Neuronal stem cell (in vitro differentiated cells): ENCODE measurements at regions not wholly inside any gene's neighbourhood (a gene's known extent, or its start where the extent isn't known, plus 50 kb on each side); places are given as distances from the start of the nearest gene placed in this dataset.

Source experiments
- DNase-seq: peaks from one replicate; pipeline ENCODE4 v3.0.0-alpha.2; 2013; ENCODE audit warnings: low spot score
- H2AFZ ChIP-seq: one replicate; pipeline ENCODE4 v1.6.1; 2013; ENCODE audit warnings: mild to moderate bottlenecking, low read length, inconsistent platforms
- H2AK5ac ChIP-seq: 2 replicates; pipeline ENCODE4 v1.6.1; 2013; ENCODE audit warnings: low read depth, mild to moderate bottlenecking, inconsistent platforms, low read length, moderate library complexity, mixed read lengths
- H2BK120ac ChIP-seq: 2 replicates; pipeline ENCODE4 v1.6.1; 2013; ENCODE audit warnings: low read depth, mild to moderate bottlenecking, inconsistent platforms, low read length, moderate library complexity, mixed read lengths
- H2BK12ac ChIP-seq: one replicate; pipeline ENCODE4 v1.6.1; 2013; ENCODE audit warnings: low read length, inconsistent platforms
- H2BK15ac ChIP-seq: 2 replicates; pipeline ENCODE4 v1.6.1; 2013; ENCODE audit warnings: mild to moderate bottlenecking, low read length, inconsistent platforms, mixed read lengths
- H2BK5ac ChIP-seq: one replicate; pipeline ENCODE4 v1.6.1; 2013; ENCODE audit warnings: inconsistent platforms, mild to moderate bottlenecking, low read length, moderate library complexity
- H3K14ac ChIP-seq: one replicate; pipeline ENCODE4 v1.6.1; 2013; ENCODE audit warnings: low read length, inconsistent platforms
- H3K18ac ChIP-seq: 2 replicates; pipeline ENCODE4 v1.6.1; 2013; ENCODE audit warnings: low read length, inconsistent platforms
- H3K23ac ChIP-seq: 2 replicates; pipeline ENCODE4 v1.6.1; 2013; ENCODE audit warnings: low read depth, mild to moderate bottlenecking, mixed read lengths, low read length, inconsistent platforms; ENCODE audit not compliant: poor library complexity
- H3K27ac ChIP-seq: replicated peaks from 3 replicates; pipeline ENCODE4 v1.5.1; 2013; ENCODE audit warnings: low read length, inconsistent platforms
- H3K27me3 ChIP-seq, 3 experiments: 2 replicates each; pipeline ENCODE4 v1.6.1; 2013; ENCODE audit warnings: low read length in 3 of 3, mild to moderate bottlenecking in 2 of 3, inconsistent platforms in 1 of 3, low read depth in 1 of 3, mixed read lengths in 1 of 3, moderate library complexity in 1 of 3; ENCODE audit not compliant: control insufficient read depth in 3 of 3, insufficient read depth in 3 of 3
- H3K36me3 ChIP-seq, 2 donors: replicated peaks in 1 of 2; 2 replicates each; pipeline ENCODE4 v1.6.1; 2013; ENCODE audit warnings: low read length in 2 of 2; ENCODE audit not compliant: control insufficient read depth in 2 of 2, insufficient read depth in 2 of 2
- H3K4ac ChIP-seq: 2 replicates; pipeline ENCODE4 v1.6.1; 2013; ENCODE audit warnings: inconsistent platforms, mild to moderate bottlenecking, low read length, moderate library complexity
- H3K4me1 ChIP-seq, 2 donors: 1 replicate in 1 of 2; 2 replicates in 1 of 2; pipeline ENCODE4 v1.6.1; 2013; ENCODE audit warnings: low read length in 2 of 2, low read depth in 1 of 2; ENCODE audit not compliant: control insufficient read depth in 2 of 2, insufficient read depth in 1 of 2
- H3K4me2 ChIP-seq: one replicate; pipeline ENCODE4 v1.6.1; 2013; ENCODE audit warnings: mild to moderate bottlenecking, low read length, inconsistent platforms; ENCODE audit not compliant: insufficient read depth, poor library complexity, severe bottlenecking
- H3K4me3 ChIP-seq, 2 donors: 2 replicates each; pipeline ENCODE4 v1.5.1; 2013; ENCODE audit warnings: low read length in 2 of 2, mild to moderate bottlenecking in 2 of 2, inconsistent platforms in 1 of 2, moderate library complexity in 1 of 2
- H3K79me1 ChIP-seq: one replicate; pipeline ENCODE4 v1.6.1; 2013; ENCODE audit warnings: low read depth, mild to moderate bottlenecking, inconsistent platforms, low read length, moderate library complexity
- H3K9ac ChIP-seq: one replicate; pipeline ENCODE4 v1.6.1; 2013; ENCODE audit warnings: mild to moderate bottlenecking, low read depth, low read length, inconsistent platforms; ENCODE audit not compliant: poor library complexity
- H3K9me3 ChIP-seq, 2 donors: replicated peaks in 1 of 2; 2 replicates each; pipeline versions ENCODE3 to v1.6.1; 2013; ENCODE audit warnings: low read length in 2 of 2, mild to moderate bottlenecking in 2 of 2, inconsistent platforms in 1 of 2, low read depth in 1 of 2, mixed read lengths in 1 of 2, moderate library complexity in 1 of 2; ENCODE audit not compliant: control insufficient read depth in 2 of 2, insufficient read depth in 1 of 2
- H4K8ac ChIP-seq: one replicate; pipeline ENCODE4 v1.6.1; 2013; ENCODE audit warnings: low read depth, mild to moderate bottlenecking, inconsistent platforms, low read length, moderate library complexity
- H4K91ac ChIP-seq: one replicate; pipeline ENCODE4 v1.6.1; 2013; ENCODE audit warnings: low read length, low read depth, mild to moderate bottlenecking, inconsistent platforms; ENCODE audit not compliant: poor library complexity
- WGBS, 2 donors: extraction: QIAGEN DNeasy Blood & Tissue Kit; methylation state at CpG; one replicate each; pipeline ENCODE4 v1.1.7; 2013; ENCODE audit warnings: missing lambda C conversion rate in 2 of 2, mixed read lengths in 1 of 2; ENCODE audit not compliant: insufficient read length in 2 of 2, insufficient replicate concordance in 1 of 2; ENCODE audit errors: extremely low coverage in 2 of 2; 5-methylcytosine and 5-hydroxymethylcytosine counted together

DNA sequence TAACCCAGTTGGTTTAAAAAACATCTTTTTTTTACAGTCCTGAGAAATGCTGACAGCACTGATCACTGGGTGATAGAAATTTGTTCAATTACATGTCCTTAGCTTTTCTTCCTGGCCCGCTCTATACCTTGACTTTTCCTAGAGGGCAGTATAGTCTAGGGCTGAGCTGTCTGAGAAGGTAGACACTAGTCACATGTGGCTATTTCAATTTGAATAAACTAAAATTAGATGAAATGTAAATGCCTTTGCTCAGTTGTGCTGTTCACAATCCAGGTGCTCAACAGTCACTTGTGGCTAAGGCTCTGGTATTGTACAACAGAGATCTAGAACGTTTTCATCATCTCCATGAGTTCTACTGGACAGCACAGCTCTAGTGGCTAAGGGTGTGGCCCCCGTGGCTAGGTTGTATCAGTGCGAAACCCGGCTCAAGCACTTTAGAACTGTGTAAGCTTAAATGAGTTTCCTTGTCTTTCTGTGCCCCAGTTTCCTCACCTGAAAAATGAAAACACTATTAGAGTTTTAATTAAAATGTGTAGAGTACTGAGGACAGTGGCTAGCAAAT lies 111.6 kb upstream of the WDR17 start:
- H3K27me3 ChIP-seq: no peaks in the 10 kb centered on the region
- H3K4me3 ChIP-seq: no peak overlapping the region
- no peak overlapping the region for H3K4me2 ChIP-seq
- no peak overlapping the region for H3K23ac ChIP-seq
- H3K9ac ChIP-seq: no peak overlapping the region
- no peak overlapping the region for H2BK12ac ChIP-seq
- no peak overlapping the region for H3K14ac ChIP-seq
- no peak overlapping the region for H2BK120ac ChIP-seq
- H2AFZ ChIP-seq: no peak overlapping the region
- H3K27ac ChIP-seq: no peak overlapping the region
- H2BK5ac ChIP-seq: no peak overlapping the region
- WGBS, 2 donors: no CpG with 5 or more reads among the region's 5 CpGs
- H4K91ac ChIP-seq: no peak overlapping the region
- no peak overlapping the region for H4K8ac ChIP-seq
- H3K36me3 ChIP-seq: no peaks in the 10 kb centered on the region
- no peaks in the 10 kb centered on the region for H3K79me1 ChIP-seq
- H2AK5ac ChIP-seq: no peak overlapping the region
- no peaks in the 10 kb centered on the region for H3K4me1 ChIP-seq
- H2BK15ac ChIP-seq: no peak overlapping the region
- H3K18ac ChIP-seq: no peak overlapping the region
- no peaks in the 10 kb centered on the region for H3K9me3 ChIP-seq
- DNase-seq: no peak
- H3K4ac ChIP-seq: no peak overlapping the region

DNA sequence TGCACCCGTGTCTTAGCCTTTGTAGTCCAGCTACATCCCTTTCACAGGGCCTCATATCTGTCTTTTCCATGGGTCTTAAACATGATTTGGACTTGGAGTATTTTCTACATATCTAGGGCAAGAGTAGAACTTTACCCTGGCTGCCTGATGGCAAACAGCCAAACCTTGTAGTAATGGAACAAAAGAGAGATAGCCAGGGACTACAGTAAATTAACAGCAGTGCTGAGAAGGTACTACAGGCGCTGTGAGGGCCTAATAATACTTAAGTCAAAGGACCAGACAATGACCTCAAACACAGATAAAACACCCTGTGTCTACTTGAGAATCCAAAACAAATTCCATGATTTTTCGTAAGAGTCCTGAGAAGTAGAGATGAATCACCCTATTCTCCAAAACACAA lies 111.0 kb upstream of the WDR17 start:
- no CpG with 5 or more reads among the region's 3 CpGs for WGBS, 2 donors
- no peaks in the 10 kb centered on the region for H3K4me1 ChIP-seq
- H3K9ac ChIP-seq: no peak overlapping the region
- H2AFZ ChIP-seq: no peak overlapping the region
- H3K4me3 ChIP-seq: no peak overlapping the region
- H2BK5ac ChIP-seq: no peak overlapping the region
- no peak overlapping the region for H3K23ac ChIP-seq
- no peak overlapping the region for H3K18ac ChIP-seq
- H3K9me3 ChIP-seq: no peaks in the 10 kb centered on the region
- H3K27me3 ChIP-seq: no peaks in the 10 kb centered on the region
- no peak overlapping the region for H3K4ac ChIP-seq
- no peak overlapping the region for H3K4me2 ChIP-seq
- no peaks in the 10 kb centered on the region for H3K36me3 ChIP-seq
- no peak overlapping the region for H4K8ac ChIP-seq
- H2BK12ac ChIP-seq: no peak overlapping the region
- DNase-seq: no peak
- no peak overlapping the region for H2BK120ac ChIP-seq
- no peak overlapping the region for H3K27ac ChIP-seq
- H2BK15ac ChIP-seq: no peak overlapping the region
- H2AK5ac ChIP-seq: no peak overlapping the region
- H4K91ac ChIP-seq: no peak overlapping the region
- no peak overlapping the region for H3K14ac ChIP-seq
- H3K79me1 ChIP-seq: no peaks in the 10 kb centered on the region

DNA sequence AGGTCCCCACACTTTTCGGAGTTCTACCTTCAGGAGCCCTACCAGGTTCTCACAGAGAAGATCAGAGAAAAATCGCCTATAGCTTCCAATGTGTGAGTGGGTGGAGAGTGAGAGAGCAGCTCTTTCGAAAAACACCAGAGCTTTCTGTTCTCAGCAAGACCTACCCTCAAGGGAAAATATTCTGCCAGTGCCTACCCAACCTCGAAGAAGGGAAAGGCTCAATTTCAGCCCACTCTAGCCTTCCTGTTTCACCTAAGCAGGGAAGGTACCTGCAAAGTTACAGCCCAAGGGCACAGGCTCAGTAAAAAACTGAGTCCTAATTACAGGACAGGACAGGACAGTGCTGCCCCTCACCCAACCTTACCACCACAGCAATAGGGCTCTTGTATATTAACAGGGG lies 104.0 kb upstream of the WDR17 start:
- no peak overlapping the region for H2BK5ac ChIP-seq
- no peak overlapping the region for H4K91ac ChIP-seq
- H3K27ac ChIP-seq: no peak overlapping the region
- no peaks in the 10 kb centered on the region for H3K79me1 ChIP-seq
- DNase-seq: no peak
- no peak overlapping the region for H2AFZ ChIP-seq
- H3K4ac ChIP-seq: no peak overlapping the region
- H3K9me3 ChIP-seq: no peaks in the 10 kb centered on the region
- no peaks in the 10 kb centered on the region for H3K4me1 ChIP-seq
- H2AK5ac ChIP-seq: no peak overlapping the region
- no peak overlapping the region for H2BK120ac ChIP-seq
- no peak overlapping the region for H4K8ac ChIP-seq
- H2BK12ac ChIP-seq: no peak overlapping the region
- H3K36me3 ChIP-seq: no peaks in the 10 kb centered on the region
- no peak overlapping the region for H3K4me2 ChIP-seq
- WGBS, 2 donors: no CpG with 5 or more reads among the region's 4 CpGs
- H3K27me3 ChIP-seq: no peaks in the 10 kb centered on the region
- no peak overlapping the region for H3K23ac ChIP-seq
- H3K14ac ChIP-seq: no peak overlapping the region
- no peak overlapping the region for H3K18ac ChIP-seq
- no peak overlapping the region for H2BK15ac ChIP-seq
- H3K4me3 ChIP-seq: no peak overlapping the region
- H3K9ac ChIP-seq: no peak overlapping the region

DNA sequence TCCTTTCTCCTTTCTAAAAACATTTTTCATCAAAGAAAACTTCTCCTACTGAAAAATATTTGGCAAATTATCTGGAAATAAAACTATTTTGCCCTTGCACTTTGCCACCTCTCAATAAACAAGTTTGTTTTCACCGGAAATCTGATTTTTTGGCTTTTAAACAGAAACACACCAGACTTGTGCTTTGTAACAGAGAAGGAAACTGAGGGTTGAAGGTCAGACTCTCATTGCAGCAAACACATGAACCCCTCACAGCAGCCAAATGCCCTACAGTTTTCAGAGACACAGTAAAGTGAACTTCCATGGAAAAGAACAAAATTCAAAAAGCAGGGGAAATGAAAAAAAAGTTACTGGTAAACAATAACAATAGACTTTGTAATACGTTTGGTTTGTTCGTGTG lies 95.6 kb upstream of the WDR17 start:
- H4K8ac ChIP-seq: no peak overlapping the region
- no peaks in the 10 kb centered on the region for H3K36me3 ChIP-seq
- peaks cover 2 to 28% of the 10 kb centered on the region in 2 donors for H3K4me1 ChIP-seq
- no peak overlapping the region for H2BK120ac ChIP-seq
- no peak overlapping the region for H2BK12ac ChIP-seq
- H3K4me2 ChIP-seq: no peak overlapping the region
- H2BK15ac ChIP-seq: no peak overlapping the region
- no peak overlapping the region for H3K9ac ChIP-seq
- no peak overlapping the region for H2AK5ac ChIP-seq
- H3K27me3 ChIP-seq: no peaks in the 10 kb centered on the region
- H3K4me3 ChIP-seq: no peak overlapping the region
- no peaks in the 10 kb centered on the region for H3K79me1 ChIP-seq
- no peak overlapping the region for H3K4ac ChIP-seq
- DNase-seq: no peak
- H3K27ac ChIP-seq: no peak overlapping the region
- H2AFZ ChIP-seq: peak overlapping the region; percentile 66
- H4K91ac ChIP-seq: no peak overlapping the region
- no peak overlapping the region for H3K14ac ChIP-seq
- no peak overlapping the region for H2BK5ac ChIP-seq
- WGBS, 2 donors: 100% methylated on average over 2 of the region's 3 CpGs; no CpG with 5 or more reads in 1 of the 2 donors
- H3K9me3 ChIP-seq: peaks cover 2 to 20% of the 10 kb centered on the region in 2 donors
- H3K23ac ChIP-seq: no peak overlapping the region
- no peak overlapping the region for H3K18ac ChIP-seq
